K562 (cell line): ENCODE measurements at regions not wholly inside any gene's neighbourhood (a gene's known extent, or its start where the extent isn't known, plus 50 kb on each side); places are given as distances from the start of the nearest gene placed in this dataset.

Experiments
- BMI1 ChIP-seq: fragments of 150-350 bp; IDR thresholded peaks from 2 replicates; pipeline ENCODE4 v1.6.1; 2014; ENCODE audit warnings: low read length
- CTCF ChIP-seq, 3 experiments: IDR thresholded peaks in 2 of 3; conservative IDR thresholded peaks in 1 of 3; 2 replicates each; pipeline ENCODE4 v1.5.1; 2011 to 2012; ENCODE audit warnings: low read length in 3 of 3, mild to moderate bottlenecking in 3 of 3, control low read depth in 2 of 3, improper control_type of control experiment in 1 of 3, inconsistent platforms in 1 of 3, low read depth in 1 of 3, mixed read lengths in 1 of 3, moderate library complexity in 1 of 3; ENCODE audit not compliant: insufficient read depth in 2 of 3
- DPF2 ChIP-seq: fragments of 450-650 bp; IDR thresholded peaks from 2 replicates; pipeline ENCODE4 v1.6.1; 2016
- EGR1 ChIP-seq: fragments of 450-650 bp; conservative IDR thresholded peaks from 2 replicates; pipeline ENCODE4 v1.6.1; 2017; ENCODE audit warnings: mild to moderate bottlenecking
- ESRRA ChIP-seq: fragments of 450-650 bp; IDR thresholded peaks from 2 replicates; pipeline ENCODE4 v1.6.1; 2014; ENCODE audit warnings: low read depth, mild to moderate bottlenecking, moderate library complexity, borderline replicate concordance
- GATAD2A ChIP-seq: fragments of 450-650 bp; IDR thresholded peaks from 2 replicates; pipeline ENCODE4 v1.6.1; 2017
- KAT2B ChIP-seq: IDR thresholded peaks from one replicate; pipeline ENCODE4 v1.6.1; 2012; ENCODE audit warnings: low read depth, mild to moderate bottlenecking, control low read depth, inconsistent platforms, low read length, moderate library complexity
- NRF1 ChIP-seq, 2 experiments: fragments of 450-650 bp; IDR thresholded peaks in 1 of 2; conservative IDR thresholded peaks in 1 of 2; 2 replicates each; pipeline ENCODE4 v1.6.1; 2014; ENCODE audit warnings: mild to moderate bottlenecking in 2 of 2
- POLR2AphosphoS5 ChIP-seq: IDR thresholded peaks from 2 replicates; pipeline ENCODE4 v1.6.1; 2011; ENCODE audit warnings: mild to moderate bottlenecking, low read depth, low read length, moderate library complexity; ENCODE audit not compliant: control insufficient read depth, insufficient read depth
- ZBTB1 ChIP-seq: sonication (generic); formaldehyde crosslinking; IDR thresholded peaks from 2 replicates; pipeline ENCODE4 v1.8.1; 2023; ENCODE audit warnings: missing genetic modification reagents, low read depth, mild to moderate bottlenecking, borderline replicate concordance
- ZNF445 ChIP-seq: fragments of 250-450 bp; sonication (Bioruptor Pico); IDR thresholded peaks from 2 replicates; pipeline ENCODE4 v1.4.0; 2020; ENCODE audit warnings: low read depth, mild to moderate bottlenecking, moderate library complexity
- ZNF644 ChIP-seq: fragments of 200-800 bp; sonication (Bioruptor generic); IDR thresholded peaks from 2 replicates; pipeline ENCODE4 v1.6.1; 2016; ENCODE audit warnings: low read depth, missing genetic modification characterization, missing compliant biosample characterization
- ZNF830 ChIP-seq: fragments of 250-450 bp; sonication (Bioruptor Pico); IDR thresholded peaks from 2 replicates; pipeline ENCODE4 v1.5.0; 2021; ENCODE audit warnings: mild to moderate bottlenecking

- TF ChIP-seq POLR2AphosphoS5 (no peak), GATAD2A (no peak), NRF1 (conservative IDR thresholded peaks at IDR 0.05 in 1 of 2, IDR thresholded peaks at IDR 0.05 in 1 of 2) (no peak), CTCF (IDR thresholded peaks at IDR 0.05 in 2 of 3, conservative IDR thresholded peaks at IDR 0.05 in 1 of 3; ENCODE audit: insufficient read depth in 2 of 3, low read depth in 1 of 3, low read length in 3 of 3) (no peak), ESRRA (no peak), KAT2B (no peak), ZNF445 (CRISPR knock-in tag) (no peak), EGR1 (no peak), DPF2 (no peak), ZNF830 (CRISPR knock-in tag) (no peak), ZBTB1 (no peak), ZNF644 (tag) (no peak), BMI1 (no peak)
These were observed 468.8 kb downstream of the EPM2A start for GRCh38 chr6:145266432-145267075.
